ENCODE measurements at regions not wholly inside any gene's neighbourhood (a gene's known extent, or its start where the extent isn't known, plus 50 kb on each side); places are given as distances from the start of the nearest gene placed in this dataset.
A peak's percentile ranks its signal among the peaks of the same experiment; 100 is the strongest.

- Histone ChIP-seq H3K4me1 (ENCODE audit: control insufficient read depth, insufficient read depth, low read length) (peaks cover 4% of the 10 kb centered on the region), H3K36me3 (ENCODE audit: control insufficient read depth in 2 of 2, insufficient read depth in 1 of 2, low read length in 2 of 2) (no peaks in the 10 kb centered on the region), H3K4me3 (ENCODE audit: low read depth, low read length) (no peak overlapping the region), H3K27ac (ENCODE audit: extremely low read depth, low read depth, low read length) (no peak overlapping the region), H3K9me3 (ENCODE audit: control insufficient read depth, insufficient read depth, low read depth, low read length) (no peaks in the 10 kb centered on the region)
- ChIA-PET CTCF (interaction anchor here (0.6 kb wide), 2 partner anchors 242 to 504 kb away, joined by 3 to 4 read pairs; no protein-coding TSS in a partner anchor), POLR2A (no interaction called here)
- TF ChIP-seq BCL11A (tag by site-specific recombination; IDR thresholded peaks at IDR 0.05; ENCODE audit: low read depth) = no peak
- no peak for TF ChIP-seq KLF7 (tag by site-specific recombination; IDR thresholded peaks at IDR 0.05; ENCODE audit: borderline replicate concordance)
- TF ChIP-seq ZNF843 (tag by site-specific recombination; IDR thresholded peaks at IDR 0.05) = no peak
- TF ChIP-seq ZNF658 (tag by site-specific recombination; IDR thresholded peaks at IDR 0.05) = no peak
- no peak for TF ChIP-seq ZNF132 (tag by site-specific recombination; IDR thresholded peaks at IDR 0.05; ENCODE audit: borderline replicate concordance)
- TF ChIP-seq ZNF561 (tag by site-specific recombination; IDR thresholded peaks at IDR 0.05; ENCODE audit: borderline replicate concordance) = no peak
- no peak for TF ChIP-seq ZNF426 (tag by site-specific recombination; IDR thresholded peaks at IDR 0.05)
- no peak for TF ChIP-seq YY2 (tag by site-specific recombination; IDR thresholded peaks at IDR 0.05)
- TF ChIP-seq REST (tag by site-specific recombination; IDR thresholded peaks at IDR 0.05) = no peak
- no peak for TF ChIP-seq ZNF449 (tag by site-specific recombination; IDR thresholded peaks at IDR 0.05)
- TF ChIP-seq ZNF555 (tag by site-specific recombination; conservative IDR thresholded peaks at IDR 0.05) = no peak
- TF ChIP-seq ZNF530 (tag by site-specific recombination; IDR thresholded peaks at IDR 0.05; ENCODE audit: low read depth) = no peak
- no peak for TF ChIP-seq PRDM1 (tag by site-specific recombination; IDR thresholded peaks at IDR 0.05)
- TF ChIP-seq KLF17 (tag by site-specific recombination; IDR thresholded peaks at IDR 0.05) = no peak
- TF ChIP-seq ZIC2 (tag by site-specific recombination; IDR thresholded peaks at IDR 0.05) = no peak
- TF ChIP-seq ZNF777 (tag by site-specific recombination; IDR thresholded peaks at IDR 0.05; ENCODE audit: borderline replicate concordance) = no peak
- no peak for TF ChIP-seq ZNF311 (tag by site-specific recombination; IDR thresholded peaks at IDR 0.05; ENCODE audit: borderline replicate concordance)
- TF ChIP-seq, protein P1, sequence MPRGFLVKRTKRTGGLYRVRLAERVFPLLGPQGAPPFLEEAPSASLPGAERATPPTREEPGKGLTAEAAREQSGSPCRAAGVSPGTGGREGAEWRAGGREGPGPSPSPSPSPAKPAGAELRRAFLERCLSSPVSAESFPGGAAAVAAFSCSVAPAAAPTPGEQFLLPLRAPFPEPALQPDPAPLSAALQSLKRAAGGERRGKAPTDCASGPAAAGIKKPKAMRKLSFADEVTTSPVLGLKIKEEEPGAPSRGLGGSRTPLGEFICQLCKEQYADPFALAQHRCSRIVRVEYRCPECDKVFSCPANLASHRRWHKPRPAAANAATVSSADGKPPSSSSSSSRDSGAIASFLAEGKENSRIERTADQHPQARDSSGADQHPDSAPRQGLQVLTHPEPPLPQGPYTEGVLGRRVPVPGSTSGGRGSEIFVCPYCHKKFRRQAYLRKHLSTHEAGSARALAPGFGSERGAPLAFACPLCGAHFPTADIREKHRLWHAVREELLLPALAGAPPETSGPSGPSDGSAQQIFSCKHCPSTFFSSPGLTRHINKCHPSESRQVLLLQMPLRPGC (tag by site-specific recombination; IDR thresholded peaks at IDR 0.05) = no peak
Observed at GRCh38 chr5:96159043-96159442, 197.4 kb upstream of the ELL2 start.

DNA sequence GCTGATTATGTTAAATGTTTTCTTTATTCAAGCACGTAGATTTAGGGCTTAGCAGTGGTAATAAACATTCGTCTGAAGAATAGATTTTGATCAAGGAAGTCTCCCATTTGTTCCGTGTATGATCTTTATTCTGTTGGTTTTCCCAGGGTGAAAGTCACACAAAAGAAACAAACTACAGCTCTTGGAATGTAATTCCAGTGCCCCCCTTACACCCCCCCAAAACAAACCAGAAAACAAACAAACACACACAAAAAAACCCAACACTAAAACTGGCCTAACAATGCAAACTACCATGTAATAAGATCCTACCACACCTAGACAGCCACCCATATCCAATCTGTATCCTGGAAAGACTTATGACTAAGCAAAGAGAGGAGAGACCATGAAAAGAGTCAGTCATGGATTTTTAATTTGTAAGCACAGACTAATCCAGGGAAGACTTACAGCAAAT is 196.2 kb upstream of the ELL2 start:
- ChIA-PET CTCF (no interaction called here), POLR2A (no interaction called here)
- Histone ChIP-seq H3K9me3 (ENCODE audit: control insufficient read depth, insufficient read depth, low read depth, low read length) (no peaks in the 10 kb centered on the region), H3K4me1 (ENCODE audit: control insufficient read depth, insufficient read depth, low read length) (peaks cover 4% of the 10 kb centered on the region), H3K27ac (ENCODE audit: extremely low read depth, low read depth, low read length) (no peak overlapping the region), H3K4me3 (ENCODE audit: low read depth, low read length) (no peak overlapping the region), H3K36me3 (ENCODE audit: control insufficient read depth in 2 of 2, insufficient read depth in 1 of 2, low read length in 2 of 2) (no peaks in the 10 kb centered on the region)
- 0 out of 2 replicates have a peak, but pooled peaks have one; percentile 19 for TF ChIP-seq ZNF843 (tag by site-specific recombination; IDR thresholded peaks at IDR 0.05)
- TF ChIP-seq GLIS1 (tag by site-specific recombination; IDR thresholded peaks at IDR 0.05) = peak; percentile 28
- TF ChIP-seq, protein P2, sequence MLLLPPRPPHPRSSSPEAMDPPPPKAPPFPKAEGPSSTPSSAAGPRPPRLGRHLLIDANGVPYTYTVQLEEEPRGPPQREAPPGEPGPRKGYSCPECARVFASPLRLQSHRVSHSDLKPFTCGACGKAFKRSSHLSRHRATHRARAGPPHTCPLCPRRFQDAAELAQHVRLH (tag by site-specific recombination; IDR thresholded peaks at IDR 0.05) = peak; percentile 67; the same call in 1 of the 2 replicates
- TF ChIP-seq, protein P3, sequence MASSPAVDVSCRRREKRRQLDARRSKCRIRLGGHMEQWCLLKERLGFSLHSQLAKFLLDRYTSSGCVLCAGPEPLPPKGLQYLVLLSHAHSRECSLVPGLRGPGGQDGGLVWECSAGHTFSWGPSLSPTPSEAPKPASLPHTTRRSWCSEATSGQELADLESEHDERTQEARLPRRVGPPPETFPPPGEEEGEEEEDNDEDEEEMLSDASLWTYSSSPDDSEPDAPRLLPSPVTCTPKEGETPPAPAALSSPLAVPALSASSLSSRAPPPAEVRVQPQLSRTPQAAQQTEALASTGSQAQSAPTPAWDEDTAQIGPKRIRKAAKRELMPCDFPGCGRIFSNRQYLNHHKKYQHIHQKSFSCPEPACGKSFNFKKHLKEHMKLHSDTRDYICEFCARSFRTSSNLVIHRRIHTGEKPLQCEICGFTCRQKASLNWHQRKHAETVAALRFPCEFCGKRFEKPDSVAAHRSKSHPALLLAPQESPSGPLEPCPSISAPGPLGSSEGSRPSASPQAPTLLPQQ (tag by site-specific recombination; IDR thresholded peaks at IDR 0.05) = no peak
- TF ChIP-seq OVOL3 (tag by site-specific recombination; IDR thresholded peaks at IDR 0.05) = no peak
- TF ChIP-seq KLF1 (tag by site-specific recombination; IDR thresholded peaks at IDR 0.05) = peak; percentile 52; the same call in 1 of the 2 replicates
- TF ChIP-seq ZBTB17 (tag by site-specific recombination; IDR thresholded peaks at IDR 0.05) = peak; percentile 40; the same call in 1 of the 2 replicates
